ENCODE measurements at regions not wholly inside any gene's neighbourhood (a gene's known extent, or its start where the extent isn't known, plus 50 kb on each side); places are given as distances from the start of the nearest gene placed in this dataset.
"Not testable (repeated sequence)": the region's sequence is repeated elsewhere in the genome, so short reads cannot be mapped to it uniquely, and the experiment has no call there.

DNA sequence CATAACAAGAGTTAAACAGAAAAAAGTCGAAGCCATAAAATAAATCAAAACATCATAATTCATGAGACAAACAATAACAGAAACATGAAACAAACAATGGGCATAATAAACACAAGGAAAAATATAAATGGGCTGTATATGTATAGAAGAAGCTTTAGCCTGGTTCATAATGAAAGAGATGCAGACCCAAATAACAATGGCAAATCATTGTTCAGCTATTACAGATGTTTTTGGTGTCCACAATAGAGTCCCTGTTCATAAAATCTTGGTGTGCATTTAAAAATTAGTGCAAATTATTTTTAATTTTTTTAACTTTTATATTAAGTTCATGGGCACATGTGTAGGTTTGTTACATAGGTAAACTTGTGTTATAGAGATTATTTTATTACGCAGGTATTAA lies 1185.9 kb upstream of the B3GALT2 start:
- no peak for DNase-seq (ENCODE audit: low read depth in 2 of 3, low spot score in 2 of 3)

DNA sequence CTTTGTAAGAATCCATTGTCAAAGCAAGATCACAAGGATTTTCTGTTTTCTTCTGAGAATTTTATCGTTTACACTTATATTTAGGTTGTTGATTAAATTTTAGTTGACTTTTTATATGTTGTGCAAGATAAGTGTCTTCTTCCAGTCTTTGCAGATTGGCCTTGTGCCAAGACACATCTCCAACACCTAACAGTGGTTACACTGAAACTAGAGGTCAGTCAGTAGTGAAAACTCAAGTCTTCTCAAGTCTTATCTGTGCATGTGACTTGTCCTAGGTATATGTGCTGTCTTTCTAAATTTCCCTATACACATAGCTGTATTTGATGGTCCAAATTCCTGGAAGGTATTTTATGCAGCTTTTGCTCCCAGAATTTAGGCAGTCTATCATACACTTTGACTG lies 1183.2 kb upstream of the B3GALT2 start:
- DNase-seq (ENCODE audit: low read depth in 2 of 3, low spot score in 2 of 3) = no peak

GRCh38 chr1:194369060-194369459 lies 1182.6 kb upstream of the B3GALT2 start:
- no peak for DNase-seq (ENCODE audit: low read depth in 2 of 3, low spot score in 2 of 3)

DNA sequence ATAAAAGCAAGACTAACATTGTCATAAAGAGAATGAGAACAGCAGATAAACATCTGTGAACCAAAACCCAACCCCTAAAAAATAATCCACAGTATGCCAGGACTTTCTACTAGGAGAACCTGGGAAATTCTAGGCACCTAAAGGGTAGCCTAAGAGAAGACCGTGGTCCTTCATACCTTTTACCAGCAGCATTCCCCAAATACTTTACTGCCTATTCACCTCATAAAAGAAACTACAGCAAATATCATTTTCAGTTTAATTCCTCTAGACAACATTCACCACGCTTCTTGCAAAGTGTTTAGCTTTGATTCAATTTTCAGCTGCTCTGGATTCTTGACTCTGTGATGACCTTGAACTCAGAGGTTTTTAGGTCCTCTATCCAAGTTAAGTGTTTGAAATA lies 1180.7 kb upstream of the B3GALT2 start:
- no peak for DNase-seq (ENCODE audit: low read depth in 2 of 3, low spot score in 2 of 3)

GRCh38 chr1:194366705-194367104 lies 1180.3 kb upstream of the B3GALT2 start:
- no peak for DNase-seq (ENCODE audit: low read depth in 2 of 3, low spot score in 2 of 3)

GRCh38 chr1:194362327-194362726 lies 1175.9 kb upstream of the B3GALT2 start:
- DNase-seq (ENCODE audit: low read depth in 2 of 3, low spot score in 2 of 3) = no peak

DNA sequence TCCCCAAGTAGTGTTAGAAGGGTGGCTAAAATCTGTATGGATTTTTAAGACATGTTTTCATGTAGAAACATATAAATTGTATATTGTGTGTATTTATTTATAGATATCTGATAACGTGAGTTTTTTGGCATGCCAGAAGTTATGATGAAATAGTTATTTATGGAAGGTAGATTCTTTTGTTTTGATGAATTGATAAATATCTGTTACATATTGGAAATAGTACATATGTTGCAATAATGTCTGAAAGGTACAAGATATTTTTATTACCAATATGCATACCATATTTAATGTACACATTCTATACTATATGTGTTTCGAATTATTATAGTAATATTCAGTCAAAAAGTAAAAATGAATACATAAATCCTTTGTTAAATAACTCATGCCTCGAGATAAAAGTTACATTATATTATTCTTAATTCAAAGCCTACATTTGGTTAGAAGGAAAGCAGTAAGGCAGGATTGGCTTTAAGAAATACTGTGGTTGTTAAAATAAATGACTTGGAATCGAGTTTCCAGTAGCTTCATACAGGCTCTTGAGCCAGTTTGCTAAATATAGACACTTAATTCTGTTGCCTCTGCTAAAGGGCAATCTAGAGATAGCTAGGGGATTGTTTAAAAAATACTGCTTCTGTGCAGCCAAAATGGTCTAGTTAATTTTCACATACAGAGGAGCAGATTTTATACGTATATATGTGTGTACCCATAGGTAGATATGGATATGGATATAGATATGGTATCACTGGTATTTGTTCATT lies 1175.1 kb upstream of the B3GALT2 start:
- no peak for DNase-seq (ENCODE audit: low read depth in 2 of 3, low spot score in 2 of 3)

- no peak for DNase-seq (ENCODE audit: low read depth in 2 of 3, low spot score in 2 of 3)
These were observed 1171.8 kb upstream of the B3GALT2 start for GRCh38 chr1:194358208-194358581.

GRCh38 chr1:194357573-194358207 lies 1171.3 kb upstream of the B3GALT2 start:
- not testable (repeated sequence) for DNase-seq (ENCODE audit: low read depth in 2 of 3, low spot score in 2 of 3)

- no peak for DNase-seq (ENCODE audit: low read depth in 2 of 3, low spot score in 2 of 3)
These were observed 1169.2 kb upstream of the B3GALT2 start for GRCh38 chr1:194355488-194356106.

DNA sequence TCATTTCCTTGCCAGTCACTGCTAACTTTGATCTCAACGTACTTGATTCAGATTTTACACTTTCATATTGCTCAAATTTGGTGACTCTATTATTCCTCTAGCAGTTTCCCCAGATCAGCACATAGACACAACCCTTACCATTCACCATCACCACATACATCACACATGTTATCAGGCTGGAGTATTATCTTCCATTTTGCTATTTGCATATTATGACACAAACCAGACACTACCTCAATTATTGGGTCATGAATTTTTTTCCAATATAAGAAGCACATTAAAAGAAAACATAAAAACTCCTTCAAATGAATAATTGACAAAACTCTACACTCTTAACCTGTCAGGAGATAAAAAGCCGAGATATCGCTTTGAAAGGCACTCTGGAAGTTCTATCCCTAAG lies 1166.7 kb upstream of the B3GALT2 start:
- DNase-seq (ENCODE audit: low read depth in 2 of 3, low spot score in 2 of 3) = no peak

GRCh38 chr1:194347200-194347599 lies 1160.8 kb upstream of the B3GALT2 start:
- no peak for DNase-seq (ENCODE audit: low read depth in 2 of 3, low spot score in 2 of 3)

DNA sequence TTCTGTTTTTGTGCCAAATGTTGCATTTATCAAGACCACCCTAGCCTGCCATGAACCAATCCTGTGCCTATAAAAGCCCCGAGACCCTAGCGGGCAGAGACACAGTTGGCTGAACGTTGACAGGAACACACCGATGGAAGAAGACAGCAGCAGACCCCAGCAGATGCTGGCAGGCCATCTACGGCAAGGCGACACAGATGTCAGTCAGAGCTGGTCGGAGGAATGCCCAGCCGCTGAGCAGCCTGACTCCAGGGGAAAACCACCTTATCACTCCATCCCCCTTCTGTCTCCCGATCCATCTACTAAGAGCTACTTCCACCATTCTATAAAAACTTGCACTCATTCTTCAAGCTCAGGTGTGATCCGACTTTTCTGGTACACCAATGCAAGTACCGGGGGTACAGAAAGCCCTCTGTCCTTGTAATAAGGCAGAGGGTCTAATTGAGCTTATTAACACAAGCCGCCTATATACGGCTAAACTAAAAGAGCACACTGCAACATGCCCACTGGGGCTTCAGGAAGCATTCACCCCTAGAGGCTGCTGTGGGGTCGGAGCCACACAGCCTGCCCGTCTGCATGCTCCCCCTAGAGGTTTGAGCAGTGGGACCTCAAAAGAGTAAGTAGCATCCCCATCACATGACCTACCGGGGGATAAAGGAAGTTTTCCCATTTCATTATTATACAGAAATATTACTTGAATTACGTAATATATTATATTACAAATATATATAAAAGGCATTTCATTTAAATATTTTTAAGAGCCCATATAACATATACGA lies 1156.3 kb upstream of the B3GALT2 start:
- DNase-seq (ENCODE audit: low read depth in 2 of 3, low spot score in 2 of 3) = no peak

- no peak for DNase-seq (ENCODE audit: low read depth in 2 of 3, low spot score in 2 of 3)
These were observed 1155.2 kb upstream of the B3GALT2 start for GRCh38 chr1:194341587-194341986.

DNA sequence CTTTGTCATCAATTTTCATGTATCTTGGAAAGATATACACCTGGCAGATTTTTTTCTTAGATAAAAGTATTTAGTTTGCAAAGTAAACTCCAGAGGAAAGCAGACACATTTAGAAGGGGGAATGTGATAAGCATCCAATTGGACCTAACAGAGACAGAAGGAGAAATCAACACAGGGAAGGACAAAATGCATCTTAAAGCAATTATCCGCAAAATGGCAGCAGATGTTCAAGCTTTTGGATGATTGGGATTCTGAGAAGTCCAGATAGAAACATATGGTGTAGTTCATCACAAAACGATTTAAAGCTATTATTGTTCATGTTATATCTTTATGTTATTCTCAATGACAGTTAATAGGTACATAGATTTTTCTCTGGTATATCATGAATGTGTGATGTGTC lies 1153.1 kb upstream of the B3GALT2 start:
- DNase-seq (ENCODE audit: low read depth in 2 of 3, low spot score in 2 of 3) = no peak

DNA sequence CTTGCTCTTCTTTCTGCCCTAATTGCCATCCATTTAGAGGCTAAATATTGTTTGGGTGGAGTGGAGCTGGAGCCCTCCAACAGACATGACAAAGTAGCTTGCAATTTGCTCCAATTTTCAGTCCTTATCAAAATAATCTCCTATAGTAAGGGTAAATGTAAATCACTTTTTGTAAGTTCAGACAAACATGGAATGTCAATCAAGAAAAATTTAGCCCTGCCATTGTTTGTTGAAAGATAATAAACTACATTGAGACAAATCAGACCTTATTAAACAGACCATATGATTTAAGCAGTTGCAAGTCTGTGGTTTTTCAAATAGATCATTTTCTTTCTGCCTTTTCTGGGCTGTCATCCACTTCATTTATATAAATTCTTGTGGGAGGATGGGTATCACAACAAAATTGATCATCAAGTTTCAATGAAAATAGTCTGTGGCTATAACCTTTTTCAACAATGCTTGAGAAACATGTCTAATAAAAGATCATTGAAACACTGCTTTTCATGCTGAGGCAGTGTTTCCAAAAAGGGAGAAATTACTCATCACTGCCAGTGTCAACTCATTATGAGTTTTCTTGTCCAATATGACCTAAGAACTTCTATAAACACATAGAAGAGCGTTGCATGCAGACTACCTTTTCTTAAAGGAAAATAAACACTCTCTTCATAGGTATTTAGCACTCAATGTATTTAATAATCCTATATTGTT lies 1152.0 kb upstream of the B3GALT2 start:
- DNase-seq (ENCODE audit: low read depth in 2 of 3, low spot score in 2 of 3) = no peak

- no peak for DNase-seq (ENCODE audit: low read depth in 2 of 3, low spot score in 2 of 3)
These were observed 1146.8 kb upstream of the B3GALT2 start for GRCh38 chr1:194333240-194333639.

GRCh38 chr1:194331758-194332157 lies 1145.3 kb upstream of the B3GALT2 start:
- DNase-seq (ENCODE audit: low read depth in 2 of 3, low spot score in 2 of 3) = no peak

DNA sequence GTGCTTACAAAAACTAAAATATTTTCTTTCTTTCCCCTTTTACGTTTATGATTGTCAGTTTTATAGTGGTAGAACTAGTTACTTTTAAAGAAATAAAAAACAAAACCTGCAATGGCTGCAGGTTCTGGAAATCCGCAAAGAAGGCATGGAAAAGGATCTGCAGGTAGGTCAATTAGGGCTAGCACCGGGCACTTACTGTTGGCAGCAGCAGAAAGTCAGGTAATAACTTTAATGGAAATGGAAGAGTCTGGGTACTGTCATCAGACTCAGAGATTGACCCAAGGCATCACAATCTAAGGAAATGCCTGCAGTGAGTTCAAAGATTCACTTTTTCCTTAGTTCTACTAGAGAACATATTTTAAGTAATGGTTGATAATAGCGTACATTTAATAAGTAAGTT lies 1136.3 kb upstream of the B3GALT2 start:
- DNase-seq (ENCODE audit: low read depth in 2 of 3, low spot score in 2 of 3) = no peak

- DNase-seq (ENCODE audit: low read depth in 2 of 3, low spot score in 2 of 3) = no peak
These were observed 1132.4 kb upstream of the B3GALT2 start for GRCh38 chr1:194318790-194319280.

- no peak for DNase-seq (ENCODE audit: low read depth in 2 of 3, low spot score in 2 of 3)
These were observed 1123.3 kb upstream of the B3GALT2 start for GRCh38 chr1:194309697-194310096.

Measured in hematopoietic multipotent progenitor cell (in vitro differentiated cells).